ENCODE measurements at regions not wholly inside any gene's neighbourhood (a gene's known extent, or its start where the extent isn't known, plus 50 kb on each side); places are given as distances from the start of the nearest gene placed in this dataset.

DNA sequence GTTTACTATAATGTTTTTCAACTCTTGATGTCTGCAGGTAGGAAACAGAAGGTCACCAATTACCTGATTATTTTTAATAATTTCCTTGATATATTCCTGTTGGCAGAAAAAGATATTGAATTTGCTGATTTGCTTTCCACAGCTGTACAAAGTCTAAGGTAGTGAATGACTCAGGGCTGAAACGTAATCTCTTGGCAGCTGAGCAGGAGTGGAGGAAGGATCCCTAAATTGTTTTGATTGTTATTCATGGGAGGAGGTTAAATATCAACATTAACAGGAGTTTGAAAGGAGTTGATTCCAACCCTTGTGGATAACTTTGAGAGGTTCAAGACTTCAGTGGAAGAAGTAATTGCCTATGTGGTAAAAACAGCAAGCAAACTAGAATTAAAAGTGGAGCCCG lies 345.2 kb upstream of the SLC8A1 start:
- Histone ChIP-seq H3K27ac (ENCODE audit: insufficient read depth, low read length) (no peak overlapping the region), H3K79me2 (ENCODE audit: control insufficient read depth, insufficient read depth, low read length) (no peaks in the 10 kb centered on the region), H3K9me3 (ENCODE audit: control insufficient read depth, insufficient read depth, low read depth, low read length) (no peaks in the 10 kb centered on the region), H3K9ac (ENCODE audit: insufficient read depth, low read length) (no peak overlapping the region), H3K4me3 (replicated peaks in 1 of 4; ENCODE audit: control extremely low read depth in 1 of 4, insufficient read depth in 1 of 4, low read depth in 3 of 4, low read length in 4 of 4) (no peak overlapping the region), H3K36me3 (ENCODE audit: control insufficient read depth, insufficient read depth, low read length) (no peaks in the 10 kb centered on the region), H2AFZ (ENCODE audit: low read length) (no peak overlapping the region), H3K27me3 (ENCODE audit: control insufficient read depth, insufficient read depth, low read length) (no peaks in the 10 kb centered on the region), H4K20me1 (ENCODE audit: control insufficient read depth, extremely low read depth, insufficient read depth, low read length) (no peaks in the 10 kb centered on the region), H3K4me1 (ENCODE audit: control insufficient read depth, extremely low read depth, insufficient read depth, low read length) (no peaks in the 10 kb centered on the region), H3K4me2 (ENCODE audit: extremely low read depth, insufficient read depth, low read length) (no peak overlapping the region)
- TF ChIP-seq EZH2 (IDR thresholded peaks at IDR 0.05; ENCODE audit: low read length, missing control alignments) (no peak), CTCF (conservative IDR thresholded peaks at IDR 0.05 in 1 of 2, IDR thresholded peaks at IDR 0.05 in 1 of 2; ENCODE audit: low read depth in 1 of 2, low read length in 2 of 2) (no peak)
- DNase-seq (ENCODE audit: low read depth in 2 of 2) = peak; percentile 5 to 38

DNA sequence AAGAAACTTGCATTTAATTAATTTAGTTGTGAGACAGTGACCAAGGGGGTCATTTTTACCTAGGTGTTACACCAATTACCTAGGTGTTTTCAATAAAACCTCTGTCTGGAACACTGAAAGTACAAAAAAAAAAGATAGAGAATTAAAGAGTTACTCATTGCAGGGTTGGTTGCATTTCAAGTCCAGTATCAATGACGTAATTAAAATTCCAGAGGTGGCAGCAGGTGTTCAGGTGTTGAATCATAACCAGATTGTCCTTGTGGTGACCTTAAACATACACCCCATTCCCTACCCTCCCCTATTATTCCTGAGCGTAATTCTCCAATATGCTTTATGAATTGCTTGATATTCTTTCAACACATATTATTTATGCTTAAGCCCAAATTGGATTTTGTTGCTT lies 352.0 kb upstream of the SLC8A1 start:
- Histone ChIP-seq H3K27ac (ENCODE audit: insufficient read depth, low read length) (no peak overlapping the region), H3K36me3 (ENCODE audit: control insufficient read depth, insufficient read depth, low read length) (no peaks in the 10 kb centered on the region), H4K20me1 (ENCODE audit: control insufficient read depth, extremely low read depth, insufficient read depth, low read length) (no peaks in the 10 kb centered on the region), H2AFZ (ENCODE audit: low read length) (no peak overlapping the region), H3K4me3 (replicated peaks in 1 of 4; ENCODE audit: control extremely low read depth in 1 of 4, insufficient read depth in 1 of 4, low read depth in 3 of 4, low read length in 4 of 4) (no peak overlapping the region), H3K79me2 (ENCODE audit: control insufficient read depth, insufficient read depth, low read length) (no peaks in the 10 kb centered on the region), H3K27me3 (ENCODE audit: control insufficient read depth, insufficient read depth, low read length) (no peaks in the 10 kb centered on the region), H3K4me2 (ENCODE audit: extremely low read depth, insufficient read depth, low read length) (no peak overlapping the region), H3K9me3 (ENCODE audit: control insufficient read depth, insufficient read depth, low read depth, low read length) (no peaks in the 10 kb centered on the region), H3K4me1 (ENCODE audit: control insufficient read depth, extremely low read depth, insufficient read depth, low read length) (no peaks in the 10 kb centered on the region), H3K9ac (ENCODE audit: insufficient read depth, low read length) (no peak overlapping the region)
- TF ChIP-seq CTCF (conservative IDR thresholded peaks at IDR 0.05 in 1 of 2, IDR thresholded peaks at IDR 0.05 in 1 of 2; ENCODE audit: low read depth in 1 of 2, low read length in 2 of 2) (no peak), EZH2 (IDR thresholded peaks at IDR 0.05; ENCODE audit: low read length, missing control alignments) (no peak)
- no peak for DNase-seq (ENCODE audit: low read depth in 2 of 2)

- Histone ChIP-seq H3K27ac (ENCODE audit: insufficient read depth, low read length) (no peak overlapping the region), H3K4me3 (replicated peaks in 1 of 4; ENCODE audit: control extremely low read depth in 1 of 4, insufficient read depth in 1 of 4, low read depth in 3 of 4, low read length in 4 of 4) (no peak overlapping the region), H3K9me3 (ENCODE audit: control insufficient read depth, insufficient read depth, low read depth, low read length) (no peaks in the 10 kb centered on the region), H3K4me2 (ENCODE audit: extremely low read depth, insufficient read depth, low read length) (no peak overlapping the region), H3K36me3 (ENCODE audit: control insufficient read depth, insufficient read depth, low read length) (no peaks in the 10 kb centered on the region), H3K79me2 (ENCODE audit: control insufficient read depth, insufficient read depth, low read length) (no peaks in the 10 kb centered on the region), H3K27me3 (ENCODE audit: control insufficient read depth, insufficient read depth, low read length) (no peaks in the 10 kb centered on the region), H2AFZ (ENCODE audit: low read length) (no peak overlapping the region), H3K9ac (ENCODE audit: insufficient read depth, low read length) (no peak overlapping the region), H4K20me1 (ENCODE audit: control insufficient read depth, extremely low read depth, insufficient read depth, low read length) (no peaks in the 10 kb centered on the region), H3K4me1 (ENCODE audit: control insufficient read depth, extremely low read depth, insufficient read depth, low read length) (no peaks in the 10 kb centered on the region)
- DNase-seq (ENCODE audit: low read depth in 2 of 2) = no peak
- TF ChIP-seq CTCF (conservative IDR thresholded peaks at IDR 0.05 in 1 of 2, IDR thresholded peaks at IDR 0.05 in 1 of 2; ENCODE audit: low read depth in 1 of 2, low read length in 2 of 2) = no peak
- TF ChIP-seq EZH2 (IDR thresholded peaks at IDR 0.05; ENCODE audit: low read length, missing control alignments) = no peak
Observed at GRCh38 chr2:40809156-40809555, 357.3 kb upstream of the SLC8A1 start.

All from fibroblast of lung (primary cell).